C4-2B (cell line): ENCODE measurements at regions not wholly inside any gene's neighbourhood (a gene's known extent, or its start where the extent isn't known, plus 50 kb on each side); places are given as distances from the start of the nearest gene placed in this dataset.

Experiments
- CTCF ChIP-seq: fragments of 450-650 bp; conservative IDR thresholded peaks from 2 replicates; pipeline ENCODE4 v1.5.1; 2017; ENCODE audit warnings: mild to moderate bottlenecking
- ZFX ChIP-seq: fragments of 450-650 bp; IDR thresholded peaks from 2 replicates; pipeline ENCODE4 v1.6.1; 2017

- TF ChIP-seq CTCF (no peak), ZFX (no peak)
Observed at GRCh38 chr5:172579403-172579990, 61.6 kb upstream of the NEURL1B start.
